ENCODE measurements at regions not wholly inside any gene's neighbourhood (a gene's known extent, or its start where the extent isn't known, plus 50 kb on each side); places are given as distances from the start of the nearest gene placed in this dataset.

DNA sequence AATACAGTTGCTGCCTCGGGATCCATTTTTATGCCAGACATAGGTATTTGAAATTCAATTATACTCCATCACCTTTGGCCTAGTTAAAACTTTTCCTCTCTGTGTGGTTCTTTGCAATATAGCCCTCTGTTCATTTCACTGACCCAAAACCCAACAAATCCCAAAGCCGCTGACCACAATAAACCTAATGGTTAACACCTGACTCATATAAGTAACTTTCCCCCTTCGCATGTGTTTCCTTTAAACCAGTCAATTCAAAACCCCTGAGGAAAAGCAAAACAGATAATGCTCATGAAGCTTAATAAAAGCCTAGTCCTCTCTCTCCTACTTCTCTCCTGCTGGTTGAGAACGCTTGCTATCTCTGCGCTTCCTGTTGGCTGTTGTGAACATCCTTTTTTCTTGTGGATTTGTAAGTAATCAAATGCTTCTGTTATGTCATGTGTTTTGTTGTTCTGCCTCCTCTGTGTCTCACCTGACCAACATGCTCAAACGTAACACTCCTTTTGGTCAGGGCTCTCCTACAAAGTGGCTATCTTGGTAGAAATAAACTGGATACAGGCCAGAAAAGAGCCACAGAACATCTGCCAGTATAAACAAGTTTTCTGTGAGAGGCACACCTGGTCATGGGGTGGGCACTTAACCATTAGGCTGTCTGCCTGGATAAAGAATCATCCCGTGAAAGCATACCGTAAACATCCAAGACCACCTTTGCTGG, 652.6 kb downstream of the METTL15 start:
- H3K4me1 Mint-ChIP-seq = no peaks in the 10 kb centered on the region
- H3K27ac Mint-ChIP-seq = no peak overlapping the region
- H3K4me3 Mint-ChIP-seq = no peak overlapping the region
- H3K36me3 Mint-ChIP-seq = no peaks in the 10 kb centered on the region
- DNase-seq (no peak), ATAC-seq (ENCODE audit: low read depth in 2 of 2) (no peak)
- peaks cover 0 to 5% (median 4%) of the 10 kb centered on the region in 7 donors for H3K9me3 Mint-ChIP-seq
- H3K27me3 Mint-ChIP-seq = no peaks in the 10 kb centered on the region

DNA sequence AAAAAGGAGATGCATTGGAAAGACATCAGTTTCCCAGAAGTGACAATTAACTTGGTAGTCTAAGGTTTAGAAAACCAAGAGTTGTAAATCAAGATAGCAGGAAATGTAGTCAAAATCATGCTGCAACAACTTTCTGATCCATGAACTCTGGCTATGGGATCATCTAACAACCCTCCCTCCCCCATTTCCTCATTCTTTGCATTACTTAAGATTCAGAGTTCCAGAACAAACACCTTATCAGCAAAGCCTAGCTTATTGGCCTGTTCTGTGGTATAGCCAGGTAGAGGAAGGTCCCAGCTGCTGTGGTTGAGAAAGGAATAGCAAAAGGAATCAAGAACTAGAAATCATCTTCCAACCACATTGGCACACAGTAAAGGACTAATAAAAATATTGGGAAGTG, 651.1 kb downstream of the METTL15 start:
- no peak overlapping the region for H3K4me3 Mint-ChIP-seq
- no peaks in the 10 kb centered on the region for H3K4me1 Mint-ChIP-seq
- no peak overlapping the region for H3K27ac Mint-ChIP-seq
- peaks cover 0 to 5% (median 2%) of the 10 kb centered on the region in 7 donors for H3K9me3 Mint-ChIP-seq
- H3K27me3 Mint-ChIP-seq = no peaks in the 10 kb centered on the region
- ATAC-seq (ENCODE audit: low read depth in 2 of 2) (no peak), DNase-seq (no peak)
- H3K36me3 Mint-ChIP-seq = no peaks in the 10 kb centered on the region

DNA sequence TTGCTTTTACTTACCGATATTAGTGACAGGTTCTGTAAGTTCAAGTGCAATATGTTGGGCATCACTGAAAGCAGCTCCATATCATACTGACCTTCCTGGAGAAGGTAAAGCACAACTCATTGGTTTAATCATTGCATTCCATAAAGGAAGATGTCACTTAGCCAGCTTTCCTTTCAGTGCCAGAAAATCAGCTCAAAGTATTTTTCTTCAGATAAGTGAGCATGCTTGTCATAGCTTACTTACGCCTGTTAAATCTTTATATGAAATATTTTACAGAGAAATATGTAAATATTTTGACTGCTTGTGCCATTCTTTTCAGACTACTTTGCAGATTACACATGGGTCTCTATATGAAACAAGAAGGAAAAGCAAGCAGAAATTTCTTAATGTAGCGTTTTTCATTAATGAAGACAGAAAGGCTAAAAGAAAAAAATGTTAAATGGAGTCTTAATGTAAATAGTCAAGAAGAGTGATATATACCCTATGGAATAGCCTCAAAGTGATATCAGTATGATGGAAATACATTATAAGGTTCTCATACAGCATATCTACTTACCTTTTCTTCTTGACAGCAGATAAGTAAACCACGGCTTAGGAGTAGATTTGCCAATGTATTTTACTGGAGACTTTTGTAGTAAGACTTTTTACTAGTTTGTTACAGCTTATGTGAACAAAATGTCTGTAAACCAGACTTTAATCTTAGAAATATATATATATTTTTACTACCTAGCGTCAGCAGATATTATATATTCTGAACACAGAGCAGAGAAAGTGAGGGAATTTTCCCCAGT, 649.7 kb downstream of the METTL15 start:
- Mint-ChIP-seq H3K9me3 (peaks cover 0 to 9% (median 2%) of the 10 kb centered on the region in 7 donors), H3K36me3 (no peaks in the 10 kb centered on the region), H3K27me3 (no peaks in the 10 kb centered on the region), H3K27ac (no peak overlapping the region), H3K4me1 (no peaks in the 10 kb centered on the region), H3K4me3 (no peak overlapping the region)
- ATAC-seq (ENCODE audit: low read depth in 2 of 2) = no peak
- no peak for DNase-seq

DNA sequence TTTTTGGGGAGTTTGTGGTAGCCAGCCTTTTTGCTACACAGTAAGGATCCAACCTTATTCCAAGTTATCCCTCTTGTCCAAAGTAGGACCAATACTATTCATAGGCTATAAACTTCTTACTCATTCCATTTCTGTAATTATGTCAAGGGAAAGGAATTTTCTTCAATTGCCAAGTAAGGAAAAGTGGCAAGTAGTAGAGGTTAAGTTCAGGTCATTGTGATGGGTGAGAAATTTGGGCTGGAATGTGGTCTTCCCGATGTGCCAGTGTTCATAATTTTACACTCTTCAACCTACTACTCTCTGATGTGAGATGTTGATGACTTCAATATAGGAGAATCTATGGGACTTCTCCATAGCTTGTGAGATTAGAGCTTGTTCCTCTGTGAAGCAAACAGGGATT, 648.8 kb downstream of the METTL15 start:
- Mint-ChIP-seq H3K4me3 (no peak overlapping the region), H3K9me3 (peaks cover 0 to 9% (median 2%) of the 10 kb centered on the region in 7 donors), H3K27ac (no peak overlapping the region), H3K36me3 (no peaks in the 10 kb centered on the region), H3K4me1 (no peaks in the 10 kb centered on the region), H3K27me3 (no peaks in the 10 kb centered on the region)
- DNase-seq = no peak
- ATAC-seq (ENCODE audit: low read depth in 2 of 2) = no peak

DNA sequence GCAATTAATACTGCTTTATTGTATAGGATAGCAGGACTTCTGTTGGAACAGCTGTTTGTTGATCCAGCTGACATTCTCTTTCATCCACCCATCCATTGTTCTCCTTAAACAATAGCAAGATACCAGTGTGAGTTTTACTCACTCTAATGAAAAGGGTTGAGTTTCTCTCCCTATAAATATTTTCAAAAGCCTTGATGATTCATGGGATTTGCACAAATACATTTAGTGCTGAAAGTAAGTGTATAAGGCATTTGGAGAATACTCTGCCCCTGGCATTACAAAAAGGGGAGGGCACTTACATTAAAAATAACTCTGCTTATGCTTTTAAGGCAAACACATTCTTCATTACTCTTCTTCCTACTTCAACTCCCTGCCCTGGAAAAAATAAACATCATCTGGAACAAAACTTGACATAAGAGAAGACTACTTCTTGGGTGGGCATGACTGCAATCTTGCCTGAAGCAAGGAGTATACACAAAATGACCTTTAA, 634.9 kb downstream of the METTL15 start:
- no peak for ATAC-seq (ENCODE audit: low read depth in 2 of 2)
- Mint-ChIP-seq H3K27ac (no peak overlapping the region), H3K9me3 (peaks cover 0 to 23% (median 11%) of the 10 kb centered on the region in 7 donors)

DNA sequence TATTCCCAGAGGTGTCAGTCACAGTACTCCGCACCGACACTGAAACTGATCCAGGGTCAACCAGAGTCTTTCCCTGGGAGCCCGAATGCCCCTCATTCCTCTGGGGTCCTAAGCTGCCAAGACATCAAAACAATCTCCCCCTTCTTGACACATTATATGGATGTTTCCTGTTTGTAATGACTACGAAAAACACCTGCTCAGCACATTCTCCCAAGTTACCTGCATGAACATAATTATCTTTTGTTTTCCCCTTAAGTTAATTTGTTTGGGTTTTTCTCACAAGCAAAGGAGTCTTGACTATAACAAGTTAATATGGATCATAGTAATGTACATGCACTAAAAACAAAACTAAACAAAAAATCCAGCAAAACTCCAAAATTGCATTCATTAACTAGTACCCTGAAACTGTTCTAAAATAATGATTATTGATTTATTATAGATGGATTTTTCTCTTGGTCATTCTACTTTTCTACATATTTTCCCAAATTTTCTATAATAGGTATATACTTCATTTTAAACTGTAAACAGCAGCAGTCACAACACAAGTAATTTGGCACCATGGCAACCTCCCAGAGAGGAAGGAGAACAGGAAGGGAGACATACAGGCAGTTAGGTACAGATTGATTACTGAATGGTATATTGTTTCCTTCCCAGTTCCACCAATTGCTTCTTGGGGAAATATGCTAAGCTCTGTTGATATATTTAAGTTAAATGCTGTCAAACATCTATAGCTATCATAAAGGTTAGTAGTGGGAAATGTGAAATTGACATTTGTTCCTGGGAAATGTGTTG, 631.5 kb downstream of the METTL15 start:
- DNase-seq (no peak), ATAC-seq (ENCODE audit: low read depth in 2 of 2) (no peak)
- Mint-ChIP-seq H3K27ac (no peak overlapping the region), H3K27me3 (no peaks in the 10 kb centered on the region), H3K36me3 (no peaks in the 10 kb centered on the region), H3K4me3 (no peak overlapping the region), H3K4me1 (no peaks in the 10 kb centered on the region), H3K9me3 (peaks cover 0 to 12% (median 3%) of the 10 kb centered on the region in 7 donors)

More for the DNA sequence above, 634.9 kb downstream of the METTL15 start:
- Mint-ChIP-seq H3K27me3 (no peaks in the 10 kb centered on the region), H3K4me3 (no peak overlapping the region), H3K4me1 (no peaks in the 10 kb centered on the region), H3K36me3 (no peaks in the 10 kb centered on the region)
- DNase-seq = no peak

DNA sequence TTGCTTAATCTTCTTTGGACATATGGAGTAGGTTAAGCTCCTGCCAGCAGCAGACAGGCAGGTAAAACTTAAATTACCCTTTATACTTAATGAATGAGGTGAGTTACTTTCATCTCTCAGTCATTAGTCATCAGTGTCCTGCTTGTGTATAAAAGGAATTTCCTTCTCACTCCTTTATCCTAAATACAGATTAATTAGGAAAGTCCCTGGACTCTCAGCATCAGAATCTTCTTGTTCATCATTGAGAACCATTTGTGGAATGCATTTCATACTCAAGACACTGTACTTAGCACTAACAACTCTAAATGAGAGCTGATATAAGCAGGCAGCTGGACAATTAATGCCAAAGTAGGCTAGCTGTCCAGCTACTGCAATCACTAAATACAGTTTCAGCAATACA, 630.4 kb downstream of the METTL15 start:
- ATAC-seq (ENCODE audit: low read depth in 2 of 2) = no peak
- no peak overlapping the region for H3K4me3 Mint-ChIP-seq
- H3K27me3 Mint-ChIP-seq = no peaks in the 10 kb centered on the region
- no peaks in the 10 kb centered on the region for H3K36me3 Mint-ChIP-seq
- no peak for DNase-seq
- H3K27ac Mint-ChIP-seq = no peak overlapping the region
- H3K4me1 Mint-ChIP-seq = no peaks in the 10 kb centered on the region
- peaks cover 0 to 5% (median 4%) of the 10 kb centered on the region in 7 donors for H3K9me3 Mint-ChIP-seq

DNA sequence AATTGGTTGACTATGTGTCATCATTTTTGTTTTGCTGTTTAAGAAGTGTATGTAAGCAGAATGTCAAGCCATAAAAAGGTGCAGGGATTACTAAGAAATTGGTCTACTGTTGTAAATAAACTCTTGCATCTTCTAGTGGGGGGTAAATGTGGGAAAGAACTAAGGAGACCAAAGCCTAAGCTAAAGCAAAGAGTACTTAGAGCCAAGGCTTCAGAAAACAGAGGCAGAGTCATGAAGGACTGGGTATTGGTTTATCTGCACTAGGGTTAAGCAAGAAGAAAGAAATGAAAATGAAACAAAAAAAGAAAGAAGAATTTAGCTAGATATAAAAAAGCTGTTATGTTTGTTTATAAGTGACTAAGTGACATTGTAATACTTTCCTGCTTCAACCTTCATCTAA, 628.1 kb downstream of the METTL15 start:
- no peak overlapping the region for H3K27ac Mint-ChIP-seq
- ATAC-seq (ENCODE audit: low read depth in 2 of 2) = no peak
- no peaks in the 10 kb centered on the region for H3K4me1 Mint-ChIP-seq

DNA sequence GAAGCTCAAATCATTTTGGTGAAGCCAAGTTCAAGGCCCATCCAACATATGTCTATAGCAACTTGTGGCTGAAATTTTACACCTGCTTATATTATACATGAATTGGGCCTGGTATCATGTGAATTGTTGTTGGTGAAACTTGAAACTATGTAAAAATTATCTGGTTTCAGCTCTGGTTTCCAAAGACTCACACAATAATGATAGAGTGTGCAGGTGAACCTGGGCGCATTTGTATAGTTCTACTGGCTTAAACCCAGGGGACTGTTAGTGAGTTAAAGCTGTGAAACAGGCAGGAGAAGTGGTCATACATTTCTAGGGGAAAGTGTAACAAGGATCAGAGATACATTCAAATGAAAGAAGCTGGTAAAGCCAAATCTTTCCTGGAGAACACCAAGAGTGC, 627.3 kb downstream of the METTL15 start:
- DNase-seq (no peak), ATAC-seq (ENCODE audit: low read depth in 2 of 2) (no peak)
- Mint-ChIP-seq H3K27me3 (no peaks in the 10 kb centered on the region), H3K9me3 (peaks cover 0 to 15% (median 8%) of the 10 kb centered on the region in 7 donors), H3K4me3 (no peak overlapping the region), H3K4me1 (no peaks in the 10 kb centered on the region), H3K27ac (no peak overlapping the region), H3K36me3 (no peaks in the 10 kb centered on the region)

More for the DNA sequence above, 628.1 kb downstream of the METTL15 start:
- no peaks in the 10 kb centered on the region for H3K27me3 Mint-ChIP-seq
- H3K4me3 Mint-ChIP-seq = no peak overlapping the region
- H3K36me3 Mint-ChIP-seq = no peaks in the 10 kb centered on the region
- H3K9me3 Mint-ChIP-seq = peaks cover 0 to 15% (median 9%) of the 10 kb centered on the region in 7 donors
- DNase-seq = no peak

DNA sequence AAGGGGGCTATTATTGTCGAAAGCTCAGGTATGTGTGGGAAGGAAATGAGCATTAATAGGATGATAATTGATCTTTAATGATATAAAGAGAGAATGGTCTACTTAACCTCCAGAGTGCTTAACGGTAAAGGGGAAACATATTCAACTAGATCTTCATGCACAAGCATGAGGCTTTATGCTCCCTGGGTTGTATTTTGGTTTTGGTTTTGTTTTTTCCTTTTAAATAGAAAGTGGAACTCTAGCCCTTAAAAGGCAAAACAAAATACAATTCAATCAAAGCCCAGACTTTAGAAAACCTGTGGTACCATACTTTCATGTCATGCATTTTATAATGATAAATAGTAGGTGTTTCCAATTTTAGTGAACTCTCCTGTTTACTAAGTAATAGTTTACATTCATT, 622.7 kb downstream of the METTL15 start:
- H3K9me3 Mint-ChIP-seq = peaks cover 0 to 13% (median 6%) of the 10 kb centered on the region in 7 donors
- DNase-seq (no peak), ATAC-seq (ENCODE audit: low read depth in 2 of 2) (no peak)
- H3K4me3 Mint-ChIP-seq = no peak overlapping the region
- no peak overlapping the region for H3K27ac Mint-ChIP-seq
- H3K27me3 Mint-ChIP-seq = no peaks in the 10 kb centered on the region
- H3K4me1 Mint-ChIP-seq = no peaks in the 10 kb centered on the region
- no peaks in the 10 kb centered on the region for H3K36me3 Mint-ChIP-seq

DNA sequence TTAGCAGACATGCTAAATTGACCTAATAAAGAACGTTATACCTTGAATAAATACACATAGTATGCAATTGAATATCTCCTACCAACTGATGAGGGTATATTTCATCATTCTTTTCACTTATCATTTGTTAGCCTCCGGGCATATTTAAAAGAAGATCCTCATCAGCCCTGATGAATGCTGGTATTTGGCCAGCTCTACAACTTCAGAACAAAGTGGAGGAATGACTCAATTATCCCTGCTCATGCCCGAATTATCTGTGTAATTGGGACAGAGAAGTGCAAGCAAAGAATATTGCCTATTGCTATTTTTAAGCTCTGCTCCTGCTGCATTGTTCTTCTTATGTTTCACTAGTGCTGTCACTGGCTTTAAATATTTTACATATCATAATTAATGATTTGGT, 622.1 kb downstream of the METTL15 start:
- Mint-ChIP-seq H3K27ac (no peak overlapping the region), H3K4me1 (no peaks in the 10 kb centered on the region), H3K36me3 (no peaks in the 10 kb centered on the region), H3K27me3 (no peaks in the 10 kb centered on the region), H3K9me3 (peaks cover 0 to 13% (median 6%) of the 10 kb centered on the region in 7 donors), H3K4me3 (no peak overlapping the region)
- DNase-seq = no peak
- no peak for ATAC-seq (ENCODE audit: low read depth in 2 of 2)

DNA sequence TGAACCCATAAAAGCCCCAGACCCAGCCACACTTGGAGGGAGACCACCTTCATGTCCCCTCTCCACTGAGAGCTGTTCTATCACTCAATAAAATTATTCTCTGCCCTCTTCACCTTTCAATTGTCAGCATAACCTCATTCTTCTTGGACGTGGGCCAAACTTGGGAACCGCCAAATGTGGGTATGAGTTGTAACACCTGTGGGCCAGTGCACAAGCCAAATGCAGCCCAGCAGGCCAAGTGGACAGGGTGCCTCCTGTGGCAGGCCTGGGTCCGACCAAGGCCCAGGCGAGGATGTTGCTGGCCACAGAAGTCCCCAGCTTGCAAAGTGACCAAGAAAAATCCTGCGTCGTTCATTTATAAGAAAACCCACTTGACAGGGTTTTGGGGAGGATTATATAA, 621.2 kb downstream of the METTL15 start:
- Mint-ChIP-seq H3K4me1 (no peaks in the 10 kb centered on the region), H3K27ac (no peak overlapping the region), H3K36me3 (no peaks in the 10 kb centered on the region), H3K27me3 (no peaks in the 10 kb centered on the region), H3K4me3 (no peak overlapping the region), H3K9me3 (peaks cover 0 to 11% (median 6%) of the 10 kb centered on the region in 7 donors)
- ATAC-seq (ENCODE audit: low read depth in 2 of 2) (no peak), DNase-seq (no peak)

DNA sequence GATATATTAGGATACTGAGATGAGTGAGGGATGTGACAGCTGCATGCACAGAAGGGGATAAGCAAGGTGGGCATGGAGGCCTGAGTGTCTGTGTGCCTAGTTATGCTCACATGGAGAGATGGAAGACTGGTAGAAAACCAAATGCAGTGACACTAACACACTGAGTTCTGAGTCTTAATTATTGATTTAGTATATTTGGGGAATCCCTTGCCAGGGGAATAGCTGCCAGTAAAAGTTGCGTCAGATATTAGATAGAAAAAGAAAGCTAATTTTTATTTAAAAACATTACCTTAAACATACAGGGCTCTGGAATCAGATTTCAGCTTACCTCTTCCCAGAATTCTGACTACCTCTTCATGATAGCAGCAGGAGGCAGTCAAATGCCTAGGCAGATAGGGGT, 620.5 kb downstream of the METTL15 start:
- peaks cover 0 to 11% (median 6%) of the 10 kb centered on the region in 7 donors for H3K9me3 Mint-ChIP-seq
- no peak overlapping the region for H3K27ac Mint-ChIP-seq
- no peaks in the 10 kb centered on the region for H3K4me1 Mint-ChIP-seq
- H3K27me3 Mint-ChIP-seq = no peaks in the 10 kb centered on the region
- H3K4me3 Mint-ChIP-seq = no peak overlapping the region
- ATAC-seq (ENCODE audit: low read depth in 2 of 2) (no peak), DNase-seq (no peak)
- H3K36me3 Mint-ChIP-seq = no peaks in the 10 kb centered on the region
